ENCODE measurements at regions not wholly inside any gene's neighbourhood (a gene's known extent, or its start where the extent isn't known, plus 50 kb on each side); places are given as distances from the start of the nearest gene placed in this dataset.

DNA sequence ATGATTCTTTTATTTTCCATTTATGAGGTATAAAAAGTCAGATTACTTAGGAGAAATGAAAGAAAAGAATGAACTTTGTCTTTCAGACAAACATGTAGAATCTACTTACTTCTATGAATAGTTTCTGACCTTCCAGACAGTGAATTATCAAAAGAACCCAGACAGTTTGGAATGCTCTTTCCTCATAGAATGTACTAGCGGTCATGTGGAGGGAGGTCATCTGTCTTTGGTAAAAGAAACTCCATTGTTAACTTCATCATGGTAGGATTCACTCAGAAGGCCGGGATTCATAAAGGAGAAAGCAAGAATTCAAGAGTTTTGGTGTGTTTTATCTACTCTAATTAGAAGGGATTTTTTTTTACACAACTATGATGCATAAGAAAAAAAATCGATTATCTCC lies 144.8 kb upstream of the ZNF804B start:
- H3K14ac ChIP-seq (ENCODE audit: insufficient read length) = no peak overlapping the region
- no peak overlapping the region for H4K5ac ChIP-seq (ENCODE audit: insufficient read length, low read depth, low read length)
- H3K36me3 ChIP-seq (ENCODE audit: control insufficient read depth in 2 of 4, insufficient read depth in 4 of 4, low read length in 3 of 4) = no peaks in the 10 kb centered on the region
- H3K4ac ChIP-seq (replicated peaks; ENCODE audit: insufficient read length, low read depth, low read length) = no peak overlapping the region
- H3K27ac ChIP-seq (ENCODE audit: low read depth, low read length) = no peak overlapping the region
- H2BK12ac ChIP-seq (ENCODE audit: low read depth, low read length) = no peak overlapping the region
- H4K8ac ChIP-seq (ENCODE audit: extremely low read depth, insufficient read depth, low read length) = no peak overlapping the region
- TF ChIP-seq POU5F1 (IDR thresholded peaks at IDR 0.05; ENCODE audit: low read depth, low read length) (no peak), SIRT6 (IDR thresholded peaks at IDR 0.05; ENCODE audit: low read length) (no peak), SAP30 (IDR thresholded peaks at IDR 0.05; ENCODE audit: insufficient read depth, insufficient replicate concordance, low read length) (no peak), NRF1 (IDR thresholded peaks at IDR 0.05; ENCODE audit: low read depth, low read length) (no peak), YY1 (IDR thresholded peaks at IDR 0.05; ENCODE audit: low read depth, low read length) (no peak), RAD21 (IDR thresholded peaks at IDR 0.05 in 1 of 2, conservative IDR thresholded peaks at IDR 0.05 in 1 of 2; ENCODE audit: low read depth in 2 of 2, low read length in 2 of 2) (no peak), RXRA (IDR thresholded peaks at IDR 0.05; ENCODE audit: insufficient read depth, low read depth, low read length) (no peak), KDM1A (IDR thresholded peaks at IDR 0.05; ENCODE audit: borderline replicate concordance, low read length) (no peak)
- TF ChIP-seq, protein P1, sequence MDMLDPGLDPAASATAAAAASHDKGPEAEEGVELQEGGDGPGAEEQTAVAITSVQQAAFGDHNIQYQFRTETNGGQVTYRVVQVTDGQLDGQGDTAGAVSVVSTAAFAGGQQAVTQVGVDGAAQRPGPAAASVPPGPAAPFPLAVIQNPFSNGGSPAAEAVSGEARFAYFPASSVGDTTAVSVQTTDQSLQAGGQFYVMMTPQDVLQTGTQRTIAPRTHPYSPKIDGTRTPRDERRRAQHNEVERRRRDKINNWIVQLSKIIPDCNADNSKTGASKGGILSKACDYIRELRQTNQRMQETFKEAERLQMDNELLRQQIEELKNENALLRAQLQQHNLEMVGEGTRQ (IDR thresholded peaks at IDR 0.05; ENCODE audit: low read length) = no peak
- H3K56ac ChIP-seq (replicated peaks; ENCODE audit: insufficient read length, low read depth, low read length) = no peak overlapping the region
- FAIRE-seq (no peak), DNase-seq (ENCODE audit: low read depth in 1 of 2, low spot score in 2 of 2) (no peak)
- no peak overlapping the region for H3K4me3 ChIP-seq (ENCODE audit: extremely low read depth in 1 of 4, insufficient read depth in 2 of 4, low read depth in 3 of 4, low read length in 4 of 4)
- H2AK5ac ChIP-seq (ENCODE audit: low read depth, low read length) = no peak overlapping the region
- no peaks in the 10 kb centered on the region for H4K20me1 ChIP-seq (replicated peaks in 1 of 2; ENCODE audit: control insufficient read depth in 1 of 2, insufficient read depth in 2 of 2, low read length in 2 of 2)
- 91% methylated on average over 3 of the region's 3 CpGs; no CpG with 5 or more reads in 1 of the 2 experiments for WGBS, 2 experiments (ENCODE audit: extremely low coverage in 1 of 2, insufficient coverage in 1 of 2, insufficient read length in 1 of 2, insufficient replicate concordance in 2 of 2, low coverage in 1 of 2, low lambda C conversion rate in 2 of 2, missing lambda C conversion rate in 1 of 2)
- H3K18ac ChIP-seq (ENCODE audit: extremely low read depth, low read length) = no peak overlapping the region
- no peaks in the 10 kb centered on the region for H3K4me1 ChIP-seq (replicated peaks in 1 of 4; ENCODE audit: control insufficient read depth in 3 of 4, insufficient read depth in 4 of 4, low read length in 3 of 4)
- H3K79me2 ChIP-seq (ENCODE audit: control insufficient read depth in 1 of 2, insufficient read depth in 2 of 2, low read length in 2 of 2) = no peaks in the 10 kb centered on the region
- H3K27me3 ChIP-seq (replicated peaks in 1 of 4; ENCODE audit: control insufficient read depth in 3 of 4, extremely low read depth in 1 of 4, insufficient read depth in 3 of 4, low read length in 3 of 4) = no peaks in the 10 kb centered on the region
- no peaks in the 10 kb centered on the region for H3K79me1 ChIP-seq (ENCODE audit: low read depth, low read length)
- H2BK15ac ChIP-seq (ENCODE audit: low read length) = no peak overlapping the region
- H3K9me3 ChIP-seq (ENCODE audit: insufficient read depth in 2 of 2, low read depth in 1 of 2, low read length in 1 of 2) = no peaks in the 10 kb centered on the region
- H2BK20ac ChIP-seq (ENCODE audit: low read length) = no peak overlapping the region
- H2BK120ac ChIP-seq (replicated peaks; ENCODE audit: low read depth, low read length) = no peak overlapping the region
- no peak overlapping the region for H2AFZ ChIP-seq (ENCODE audit: low read length)
- no peak overlapping the region for H4K91ac ChIP-seq (replicated peaks; ENCODE audit: insufficient read length, low read length)
- POLR2A ChIA-PET (ENCODE audit: partially characterized antibody) = no interaction called here
- no peak overlapping the region for H3K23ac ChIP-seq (ENCODE audit: insufficient read length)
- CTCF ChIA-PET (ENCODE audit: partially characterized antibody) = interaction anchor here (1.2 kb wide), 1 partner anchor 20 kb away, joined by 3 read pairs; no protein-coding TSS in a partner anchor
- no peak overlapping the region for H2BK5ac ChIP-seq (ENCODE audit: low read depth, low read length)
- no peaks in the 10 kb centered on the region for H3K23me2 ChIP-seq (ENCODE audit: low read depth, low read length)
- H3K4me2 ChIP-seq (ENCODE audit: insufficient read depth in 1 of 2, low read depth in 2 of 2, low read length in 2 of 2) = no peak overlapping the region
- no peak overlapping the region for H3K9ac ChIP-seq (replicated peaks in 1 of 4; ENCODE audit: extremely low read depth in 1 of 4, low read depth in 3 of 4, low read length in 3 of 4)
